H9 (cell line): ENCODE measurements at regions not wholly inside any gene's neighbourhood (a gene's known extent, or its start where the extent isn't known, plus 50 kb on each side); places are given as distances from the start of the nearest gene placed in this dataset.

Experiments used
- DNase-seq: peaks from one replicate; pipeline ENCODE4 v3.0.0-alpha.2; 2017
- H2AFZ ChIP-seq: one replicate; pipeline ENCODE4 v1.6.1; 2013; ENCODE audit warnings: mild to moderate bottlenecking, low read length, control low read depth, moderate library complexity
- H2AK5ac ChIP-seq: 2 replicates; pipeline ENCODE4 v1.6.1; 2013; ENCODE audit warnings: low read length, control low read depth, mixed read lengths; ENCODE audit not compliant: insufficient read length
- H2BK120ac ChIP-seq: one replicate; pipeline ENCODE4 v1.6.1; 2013; ENCODE audit warnings: low read depth, mild to moderate bottlenecking, low read length, control low read depth, inconsistent platforms; ENCODE audit not compliant: poor library complexity, severe bottlenecking
- H2BK12ac ChIP-seq: 2 replicates; pipeline ENCODE4 v1.6.1; 2013; ENCODE audit warnings: low read length, control low read depth, mixed read lengths, low read depth; ENCODE audit not compliant: insufficient read length
- H2BK15ac ChIP-seq: 2 replicates; pipeline ENCODE4 v1.6.1; 2013; ENCODE audit warnings: low read depth, low read length, control low read depth
- H2BK20ac ChIP-seq: one replicate; pipeline ENCODE4 v1.6.1; 2013; ENCODE audit warnings: low read depth, mild to moderate bottlenecking, low read length, control low read depth, inconsistent platforms; ENCODE audit not compliant: poor library complexity, severe bottlenecking
- H2BK5ac ChIP-seq: 2 replicates; pipeline ENCODE4 v1.6.1; 2013; ENCODE audit warnings: low read length, control low read depth, mixed read lengths; ENCODE audit not compliant: insufficient read length
- H3K14ac ChIP-seq: 2 replicates; pipeline ENCODE4 v1.6.1; 2013; ENCODE audit warnings: low read length, control low read depth; ENCODE audit not compliant: insufficient read depth
- H3K18ac ChIP-seq: 2 replicates; pipeline ENCODE4 v1.6.1; 2013; ENCODE audit warnings: low read depth, mild to moderate bottlenecking, mixed read lengths, low read length, control low read depth; ENCODE audit not compliant: insufficient read length
- H3K23ac ChIP-seq: 2 replicates; pipeline ENCODE4 v1.6.1; 2013; ENCODE audit warnings: low read length, control low read depth, mixed read lengths, low read depth; ENCODE audit not compliant: insufficient read length
- H3K23me2 ChIP-seq: 2 replicates; pipeline ENCODE4 v1.6.1; 2013; ENCODE audit warnings: low read depth, mild to moderate bottlenecking, mixed read lengths, low read length, control low read depth; ENCODE audit not compliant: insufficient read length, poor library complexity, severe bottlenecking
- H3K27ac ChIP-seq: 2 replicates; pipeline ENCODE4 v1.5.1; 2013; ENCODE audit warnings: low read length, control low read depth, mixed read lengths, low read depth; ENCODE audit not compliant: insufficient read length
- H3K27me3 ChIP-seq: 2 replicates; pipeline ENCODE4 v1.6.1; 2013; ENCODE audit warnings: low read length, control low read depth, inconsistent platforms; ENCODE audit not compliant: insufficient read depth
- H3K4ac ChIP-seq: 2 replicates; pipeline ENCODE4 v1.6.1; 2013; ENCODE audit warnings: low read depth, mild to moderate bottlenecking, control low read depth, inconsistent platforms, low read length, moderate library complexity
- H3K4me1 ChIP-seq: 2 replicates; pipeline ENCODE4 v1.6.1; 2013; ENCODE audit warnings: low read length, control low read depth, inconsistent platforms; ENCODE audit not compliant: insufficient read depth
- H3K4me2 ChIP-seq: 2 replicates; pipeline ENCODE4 v1.6.1; 2013; ENCODE audit warnings: low read length, control low read depth, mixed read lengths; ENCODE audit not compliant: insufficient read length, insufficient read depth
- H3K56ac ChIP-seq: 2 replicates; pipeline ENCODE4 v1.6.1; 2013; ENCODE audit warnings: low read depth, mild to moderate bottlenecking, mixed read lengths, low read length, control low read depth; ENCODE audit not compliant: insufficient read length
- H3K79me1 ChIP-seq: 2 replicates; pipeline ENCODE4 v1.6.1; 2013; ENCODE audit warnings: low read depth, mild to moderate bottlenecking, moderate library complexity, low read length, control low read depth, inconsistent platforms; ENCODE audit not compliant: insufficient read depth, poor library complexity, severe bottlenecking
- H3K79me2 ChIP-seq: 2 replicates; pipeline ENCODE4 v1.6.1; 2013; ENCODE audit warnings: low read length, control low read depth, inconsistent platforms; ENCODE audit not compliant: insufficient read depth
- H3K9ac ChIP-seq: 2 replicates; pipeline ENCODE4 v1.6.1; 2013; ENCODE audit warnings: low read length, control low read depth, mixed read lengths; ENCODE audit not compliant: insufficient read length; ENCODE audit errors: extremely low read depth
- H3K9me3 ChIP-seq: one replicate; pipeline ENCODE4 v1.6.1; 2013; ENCODE audit warnings: low read depth, low read length, inconsistent platforms; ENCODE audit not compliant: control insufficient read depth
- H3T11ph ChIP-seq: one replicate; pipeline ENCODE4 v1.6.1; 2013; ENCODE audit warnings: mild to moderate bottlenecking, low read length, control low read depth, inconsistent platforms
- H4K20me1 ChIP-seq: one replicate; pipeline ENCODE4 v1.6.1; 2013; ENCODE audit not compliant: control insufficient read depth, insufficient read length, insufficient read depth
- H4K5ac ChIP-seq: 2 replicates; pipeline ENCODE4 v1.6.1; 2013; ENCODE audit warnings: low read depth, mild to moderate bottlenecking, mixed read lengths, low read length, control low read depth; ENCODE audit not compliant: insufficient read length
- H4K8ac ChIP-seq: replicated peaks from 2 replicates; pipeline ENCODE4 v1.6.1; 2013; ENCODE audit warnings: low read length, control low read depth, mixed read lengths, low read depth; ENCODE audit not compliant: insufficient read length
- H4K91ac ChIP-seq: 2 replicates; pipeline ENCODE4 v1.6.1; 2013; ENCODE audit warnings: low read depth, mild to moderate bottlenecking, moderate library complexity, mixed read lengths, low read length, control low read depth; ENCODE audit not compliant: insufficient read length
- H3K27ac Mint-ChIP-seq, 3 experiments: 2 replicates in 2 of 3; 3 replicates in 1 of 3; pipeline ENCODE4 v1.8.0; 2020 to 2021; ENCODE audit warnings: mixed read lengths in 3 of 3, mild to moderate bottlenecking in 1 of 3, moderate library complexity in 1 of 3
- H3K27me3 Mint-ChIP-seq: 2 replicates; pipeline ENCODE4 v1.8.0; 2021; ENCODE audit warnings: low read depth, mild to moderate bottlenecking, moderate library complexity, mixed read lengths
- H3K36me3 Mint-ChIP-seq, 3 experiments: 2 replicates in 2 of 3; 3 replicates in 1 of 3; pipeline ENCODE4 v1.8.0; 2020 to 2021; ENCODE audit warnings: low read depth in 3 of 3, mixed read lengths in 3 of 3; ENCODE audit not compliant: insufficient read depth in 1 of 3
- H3K4me1 Mint-ChIP-seq, 2 experiments: 2 replicates each; pipeline ENCODE4 v1.8.0; 2020; ENCODE audit warnings: mixed read lengths in 2 of 2
- H3K4me3 Mint-ChIP-seq, 2 experiments: 2 replicates in 1 of 2; 3 replicates in 1 of 2; pipeline ENCODE4 v1.8.0; 2020 to 2021; ENCODE audit warnings: mild to moderate bottlenecking in 2 of 2, mixed read lengths in 2 of 2, moderate library complexity in 1 of 2
- H3K9me3 Mint-ChIP-seq, 2 experiments: 2 replicates in 1 of 2; 3 replicates in 1 of 2; pipeline ENCODE4 v1.8.0; 2020; ENCODE audit warnings: mild to moderate bottlenecking in 2 of 2, mixed read lengths in 2 of 2, moderate library complexity in 1 of 2
- CTCF ChIP-seq: fragments of 200-600 bp; sonication (generic); conservative IDR thresholded peaks from 3 replicates; pipeline ENCODE4 v1.8.0; 2021; ENCODE audit warnings: antibody characterized with exemption, mild to moderate bottlenecking
- WGBS: extraction: QIAGEN DNeasy Blood & Tissue Kit; methylation state at CpG from one replicate; pipeline ENCODE4 v1.1.7; 2013; ENCODE audit warnings: missing lambda C conversion rate, low lambda C conversion rate, mixed read lengths; ENCODE audit not compliant: insufficient read length; ENCODE audit errors: extremely low coverage; 5-methylcytosine and 5-hydroxymethylcytosine counted together

GRCh38 chr6:104617591-104617990, 242.1 kb downstream of the HACE1 start:
- Histone ChIP-seq H3K18ac (no peak overlapping the region), H3K14ac (no peak overlapping the region), H3K4me2 (no peak overlapping the region), H3T11ph (no peak overlapping the region), H3K27me3 (no peaks in the 10 kb centered on the region), H4K20me1 (no peaks in the 10 kb centered on the region), H3K79me2 (no peaks in the 10 kb centered on the region), H3K27ac (no peak overlapping the region), H3K9ac (no peak overlapping the region), H2BK15ac (no peak overlapping the region), H2BK120ac (no peak overlapping the region), H3K4ac (no peak overlapping the region), H3K23me2 (no peaks in the 10 kb centered on the region), H3K9me3 (no peaks in the 10 kb centered on the region), H2AK5ac (no peak overlapping the region), H2BK5ac (no peak overlapping the region), H3K56ac (no peak overlapping the region), H2BK20ac (no peak overlapping the region), H4K91ac (no peak overlapping the region), H3K4me1 (0 out of 2 replicates have a peak, but pooled peaks cover 2% of the 10 kb centered on the region), H3K79me1 (no peaks in the 10 kb centered on the region), H2AFZ (no peak overlapping the region), H4K8ac (no peak overlapping the region), H2BK12ac (no peak overlapping the region), H3K23ac (no peak overlapping the region), H4K5ac (no peak overlapping the region)
- Mint-ChIP-seq H3K36me3 (no peaks in the 10 kb centered on the region), H3K9me3 (no peaks in the 10 kb centered on the region), H3K27ac (no peak overlapping the region), H3K4me1 (peaks cover 5% of the 10 kb centered on the region in 2 experiments), H3K27me3 (no peaks in the 10 kb centered on the region), H3K4me3 (no peak overlapping the region)
- no peak for TF ChIP-seq CTCF
- no CpG with 5 or more reads among the region's 4 CpGs for WGBS
- DNase-seq, result no peak
